HG03159 (cell line): ENCODE measurements at regions not wholly inside any gene's neighbourhood (a gene's known extent, or its start where the extent isn't known, plus 50 kb on each side); places are given as distances from the start of the nearest gene placed in this dataset.

Source experiments
- ATAC-seq: cut with Tn5 transposase; IDR thresholded peaks from one replicate; pipeline ENCODE4 v1.9.1; 2021; ENCODE audit warnings: mild to moderate bottlenecking, moderate library complexity; ENCODE audit not compliant: unreplicated experiment

GRCh38 chr13:85742355-85742754 is 56.9 kb downstream of the SLITRK6 start:
- no peak for ATAC-seq

- ATAC-seq: no peak
These were observed 58.2 kb downstream of the SLITRK6 start for GRCh38 chr13:85741017-85741416.

- no peak for ATAC-seq
These were observed 60.4 kb downstream of the SLITRK6 start for GRCh38 chr13:85738696-85739320.

- no peak for ATAC-seq
These were observed 61.3 kb downstream of the SLITRK6 start for GRCh38 chr13:85737952-85738351.

GRCh38 chr13:85729296-85729695 is 69.9 kb downstream of the SLITRK6 start:
- ATAC-seq: no peak

- no peak for ATAC-seq
These were observed 70.4 kb downstream of the SLITRK6 start for GRCh38 chr13:85728811-85729210.

GRCh38 chr13:85725433-85725832 is 73.8 kb downstream of the SLITRK6 start:
- ATAC-seq: no peak

- ATAC-seq: no peak
These were observed 74.4 kb downstream of the SLITRK6 start for GRCh38 chr13:85724546-85725432.

- ATAC-seq: no peak
These were observed 79.5 kb downstream of the SLITRK6 start for GRCh38 chr13:85719749-85720148.

GRCh38 chr13:85717921-85718320 is 81.3 kb downstream of the SLITRK6 start:
- ATAC-seq: no peak

- no peak for ATAC-seq
These were observed 88.7 kb downstream of the SLITRK6 start for GRCh38 chr13:85710545-85710944.

GRCh38 chr13:85709721-85710120 is 89.5 kb downstream of the SLITRK6 start:
- no peak for ATAC-seq

GRCh38 chr13:85709072-85709471 is 90.1 kb downstream of the SLITRK6 start:
- no peak for ATAC-seq

- ATAC-seq: no peak
These were observed 98.3 kb downstream of the SLITRK6 start for GRCh38 chr13:85700906-85701305.

GRCh38 chr13:85698256-85698655 is 101.0 kb downstream of the SLITRK6 start:
- ATAC-seq: no peak

- no peak for ATAC-seq
These were observed 104.2 kb downstream of the SLITRK6 start for GRCh38 chr13:85694992-85695391.

GRCh38 chr13:85693889-85694511 is 105.2 kb downstream of the SLITRK6 start:
- no peak for ATAC-seq

GRCh38 chr13:85690368-85690767 is 108.9 kb downstream of the SLITRK6 start:
- no peak for ATAC-seq

- ATAC-seq: no peak
These were observed 113.8 kb downstream of the SLITRK6 start for GRCh38 chr13:85685436-85685835.

GRCh38 chr13:85675151-85675907 is 123.9 kb downstream of the SLITRK6 start:
- no peak for ATAC-seq

GRCh38 chr13:85671336-85671735 is 127.9 kb downstream of the SLITRK6 start:
- ATAC-seq: no peak
